Stimulated activated CD4-positive, alpha-beta T cell treated with anti-CD3 and anti-CD28 coated beads, Interleukin-12 subunit alpha, Interleukin-12 subunit beta, amount 100 ng/mL, for 24 hours (primary cell): ENCODE measurements at regions not wholly inside any gene's neighbourhood (a gene's known extent, or its start where the extent isn't known, plus 50 kb on each side); places are given as distances from the start of the nearest gene placed in this dataset.
"Not testable (repeated sequence)": the region's sequence is repeated elsewhere in the genome, so short reads cannot be mapped to it uniquely, and the experiment has no call there.

ENCODE experiments used
- DNase-seq, 2 experiments: peaks; one replicate each; pipeline ENCODE4 v3.0.0-alpha.2; 2020; ENCODE audit warnings: low read depth in 2 of 2

DNA sequence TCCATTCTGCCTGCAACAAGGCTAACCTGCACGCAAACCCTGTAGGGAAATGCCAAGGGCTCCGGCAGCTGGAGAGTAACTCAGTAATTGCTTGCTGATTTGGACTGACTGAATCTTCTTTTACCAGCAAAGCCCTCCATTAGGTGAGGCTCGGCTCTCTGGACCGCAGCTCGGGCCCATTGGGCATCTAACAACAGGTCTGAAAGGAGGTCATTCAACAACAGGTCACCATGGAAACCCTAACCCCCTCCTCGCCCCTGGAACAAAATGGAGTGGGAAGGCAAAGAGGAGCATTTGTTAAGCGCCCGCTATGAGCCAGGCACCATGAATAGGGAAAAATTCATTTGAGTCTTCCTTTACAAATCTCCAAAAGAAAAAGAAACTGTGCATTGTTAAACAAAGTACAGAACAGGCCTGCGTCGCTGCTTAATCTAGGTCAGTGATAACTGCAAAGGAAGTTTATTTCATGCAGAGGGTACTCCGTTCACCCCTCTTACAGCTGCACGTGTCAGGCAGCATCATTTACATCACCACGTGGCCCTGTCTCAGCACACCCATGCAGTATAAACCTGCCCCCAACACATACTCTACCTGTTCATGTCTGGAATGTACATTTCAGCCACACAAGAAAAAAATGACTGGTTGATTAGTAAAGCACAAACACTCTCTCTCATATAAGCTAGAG is 248.8 kb upstream of the NEBL start:
- no peak for DNase-seq

- no peak for DNase-seq
These were observed 246.9 kb upstream of the NEBL start for GRCh38 chr10:21144047-21144446.

- no peak for DNase-seq
These were observed 244.9 kb upstream of the NEBL start for GRCh38 chr10:21141946-21142492.

- no peak for DNase-seq
These were observed 241.7 kb upstream of the NEBL start for GRCh38 chr10:21138769-21139340.

GRCh38 chr10:21135023-21135931 is 238.2 kb upstream of the NEBL start:
- DNase-seq = no peak

DNA sequence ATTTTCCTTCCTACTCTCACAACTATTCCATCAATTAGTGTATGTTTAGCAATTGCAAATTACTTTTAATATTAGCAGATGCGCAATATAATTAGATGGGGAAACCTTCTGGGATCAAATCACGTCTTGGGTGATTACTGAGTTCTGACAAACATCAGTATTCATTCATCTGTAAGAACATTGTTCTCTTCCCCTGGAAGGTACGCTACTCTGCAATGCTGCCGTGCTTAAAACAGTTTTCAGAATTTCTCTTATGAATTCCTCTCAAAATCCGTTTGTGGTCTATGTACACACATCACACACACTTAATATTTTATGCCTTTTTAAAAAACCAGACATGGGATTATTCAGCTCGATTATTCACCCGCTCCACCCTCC is 237.5 kb upstream of the NEBL start:
- no peak for DNase-seq

DNA sequence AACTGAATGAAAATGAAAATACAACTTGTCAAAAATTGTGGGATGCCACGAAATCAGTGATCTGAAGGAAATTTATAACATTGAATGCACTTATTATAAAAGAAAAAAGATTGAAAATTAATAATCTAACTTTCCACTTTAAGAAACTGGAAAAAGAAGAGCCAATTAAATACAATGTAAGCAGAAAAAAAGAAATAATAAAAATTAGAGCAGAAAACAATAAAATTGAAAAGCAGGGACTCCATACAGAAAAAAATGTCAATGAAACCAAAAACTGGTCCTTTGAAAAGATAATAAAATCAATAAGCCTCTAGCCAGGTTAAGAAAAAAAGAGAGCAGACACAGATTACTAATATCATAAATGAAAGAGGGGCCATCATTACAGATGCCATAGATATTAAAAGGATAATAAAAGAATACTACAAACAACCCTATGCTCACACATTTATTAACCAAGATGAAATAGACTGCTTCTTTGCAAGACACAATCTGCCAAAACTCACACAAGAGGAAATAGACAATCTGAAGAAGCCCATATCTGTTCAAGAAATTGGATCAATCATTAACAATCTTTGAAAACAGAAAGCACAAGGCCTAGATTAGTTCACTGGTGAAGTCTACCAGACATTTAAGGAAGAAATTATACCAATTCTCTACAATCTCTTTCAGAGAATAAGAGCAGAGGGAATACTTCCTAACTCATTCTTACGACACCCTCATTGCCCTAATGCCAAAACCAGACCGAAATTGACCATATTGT is 233.8 kb upstream of the NEBL start:
- DNase-seq = no peak

- no peak for DNase-seq
These were observed 233.0 kb upstream of the NEBL start for GRCh38 chr10:21130108-21130507.

DNA sequence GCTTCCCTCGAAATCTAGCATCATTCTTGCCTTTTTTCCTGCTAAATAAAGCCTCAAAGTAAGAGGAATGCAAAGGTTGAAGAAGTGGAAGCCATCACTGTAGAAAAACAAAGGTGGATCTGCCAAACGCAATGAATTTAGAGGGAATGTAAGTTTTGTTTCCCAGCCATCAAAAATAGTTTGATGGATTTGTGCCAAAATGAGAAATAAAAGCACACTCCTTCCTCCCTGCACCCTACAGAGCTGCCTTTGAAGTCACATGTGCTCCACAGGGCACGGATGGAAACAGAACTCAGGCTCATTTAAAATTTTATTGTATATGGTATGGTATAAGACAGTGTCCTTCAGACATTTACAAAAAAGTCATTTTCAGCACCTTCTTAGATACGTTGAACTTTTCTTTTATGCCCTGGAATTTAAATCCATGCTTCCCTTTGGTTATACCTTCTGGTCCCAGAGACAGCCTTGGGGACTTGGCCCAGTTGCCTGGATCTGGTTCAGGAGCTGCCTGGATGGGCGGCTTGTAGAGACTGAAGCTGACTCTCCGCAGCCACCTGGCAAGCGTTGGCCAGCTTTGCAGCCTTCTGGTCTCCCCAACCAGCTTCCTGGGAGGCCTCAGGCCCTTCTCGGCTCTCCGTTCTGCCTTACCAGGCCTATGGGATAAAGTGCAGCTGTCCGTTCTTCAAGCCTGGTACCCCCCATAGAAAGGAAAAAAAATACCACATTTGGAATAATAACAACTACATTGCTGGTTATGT is 228.5 kb upstream of the NEBL start:
- no peak for DNase-seq

GRCh38 chr10:21122907-21123306 is 225.8 kb upstream of the NEBL start:
- no peak for DNase-seq

GRCh38 chr10:21121822-21122221 is 224.7 kb upstream of the NEBL start:
- DNase-seq = not testable (repeated sequence)

GRCh38 chr10:21114683-21115082 is 217.6 kb upstream of the NEBL start:
- DNase-seq = no peak

- DNase-seq = no peak
These were observed 213.2 kb upstream of the NEBL start for GRCh38 chr10:21110358-21110757.

GRCh38 chr10:21106931-21107330 is 209.8 kb upstream of the NEBL start:
- not testable (repeated sequence) for DNase-seq

DNA sequence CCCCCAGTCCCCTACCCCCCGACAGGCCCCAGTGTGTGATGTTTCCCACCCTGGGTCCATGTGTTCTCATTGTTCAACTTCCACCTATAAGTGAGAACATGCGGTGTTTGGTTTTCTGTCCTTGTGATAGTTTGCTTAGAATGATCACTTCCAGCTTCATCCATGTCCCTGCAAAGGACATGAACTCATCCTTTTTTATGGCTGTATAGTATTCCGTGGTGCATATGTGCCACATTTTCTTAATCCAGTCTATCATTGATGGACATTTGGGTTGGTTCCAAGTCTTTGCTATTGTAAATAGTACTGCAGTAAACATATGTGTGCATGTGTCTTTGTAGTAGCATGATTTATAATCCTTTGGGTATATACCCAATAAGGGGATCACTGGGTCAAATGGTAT is 208.2 kb upstream of the NEBL start:
- not testable (repeated sequence) for DNase-seq

DNA sequence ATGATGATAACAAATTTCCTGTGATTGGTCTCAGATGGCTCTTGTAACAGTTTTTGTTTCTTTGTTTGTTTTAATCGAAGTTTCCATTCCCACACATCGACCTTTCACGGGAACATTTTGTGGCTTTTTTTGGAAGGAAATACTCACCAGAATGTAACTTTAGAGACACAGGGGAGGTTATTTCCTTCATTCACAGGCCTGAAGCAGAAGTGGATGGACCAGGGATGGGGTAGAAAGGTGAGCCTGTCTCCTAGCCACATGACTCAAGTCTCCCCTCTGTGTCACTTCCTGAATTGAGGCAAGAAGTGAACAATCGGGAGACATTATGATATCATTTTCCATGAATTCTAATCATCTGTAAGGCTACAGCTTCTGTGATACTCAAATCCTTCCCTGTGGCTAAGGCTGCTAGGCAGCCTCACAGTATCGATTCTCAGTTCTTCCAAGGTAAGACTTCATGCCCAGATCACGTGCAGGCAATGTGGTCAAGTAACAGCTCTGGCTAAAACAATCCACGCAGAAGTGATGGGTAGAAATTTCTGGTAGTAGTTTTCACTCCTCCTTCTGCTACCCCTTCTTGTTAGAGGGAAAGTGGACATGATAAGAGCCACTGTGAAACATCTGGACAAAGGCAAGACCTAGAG is 203.9 kb upstream of the NEBL start:
- peak in 1 of 2 experiments; percentile 0 for DNase-seq

- DNase-seq = no peak
These were observed 203.1 kb upstream of the NEBL start for GRCh38 chr10:21100190-21100589.

DNA sequence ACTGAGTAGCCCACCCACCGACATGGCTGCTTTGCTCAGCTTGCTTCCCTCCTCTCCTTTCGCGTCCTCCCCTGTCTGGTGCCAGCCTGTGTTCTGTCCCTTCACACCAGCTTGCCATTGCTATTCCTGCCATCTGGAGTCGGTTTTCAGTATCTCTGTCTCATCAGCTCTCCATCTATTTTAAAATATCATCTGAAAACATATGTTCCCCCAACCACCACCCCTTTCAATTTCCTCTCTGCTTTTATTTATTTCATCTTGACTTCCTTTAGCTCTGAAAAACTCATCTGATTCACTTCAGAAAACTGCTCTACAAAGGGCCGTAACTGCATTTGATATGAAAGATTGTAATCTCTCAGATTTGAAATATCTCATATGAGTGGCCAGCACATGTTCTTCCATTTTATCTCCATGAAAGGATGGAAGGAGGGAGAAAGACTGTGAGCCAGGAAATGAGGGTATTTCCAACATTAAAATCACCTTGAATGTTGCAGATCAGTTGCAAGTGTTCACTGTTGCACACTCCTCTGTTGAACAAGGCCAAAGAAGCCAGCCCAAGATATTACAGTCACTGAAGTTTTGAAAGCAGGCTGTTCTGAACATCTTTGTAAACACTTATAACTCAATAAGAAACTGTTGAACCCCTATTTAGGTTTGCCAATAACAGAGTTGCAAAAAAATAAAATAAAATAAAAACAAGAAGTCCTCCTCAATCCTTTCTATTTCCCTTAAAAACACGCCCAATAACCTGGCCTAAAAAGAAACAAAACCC is 202.4 kb upstream of the NEBL start:
- no peak for DNase-seq

GRCh38 chr10:21097926-21098355 is 200.8 kb upstream of the NEBL start:
- no peak for DNase-seq
